Cardiac muscle cell (in vitro differentiated cells and primary cell): ENCODE measurements at regions not wholly inside any gene's neighbourhood (a gene's known extent, or its start where the extent isn't known, plus 50 kb on each side); places are given as distances from the start of the nearest gene placed in this dataset.

Experiments
- DNase-seq, 2 donors: peaks; one replicate each; pipeline versions ENCODE4 v3.0.0 to v3.0.0-alpha.2; 2010 to 2017; ENCODE audit warnings: low read depth in 1 of 2, low spot score in 1 of 2
- H3K27ac ChIP-seq: fragments of 200-600 bp; sonication (generic); 2 replicates; pipeline ENCODE4 v1.5.1; 2016
- H3K27me3 ChIP-seq: fragments of 200-600 bp; sonication (generic); 2 replicates; pipeline ENCODE4 v1.6.0; 2016; ENCODE audit warnings: control low read depth
- H3K36me3 ChIP-seq: fragments of 200-600 bp; sonication (generic); 2 replicates; pipeline ENCODE4 v1.5.1; 2016; ENCODE audit warnings: control low read depth
- H3K4me1 ChIP-seq: fragments of 200-600 bp; sonication (generic); 2 replicates; pipeline ENCODE4 v1.8.1; 2017; ENCODE audit warnings: low read depth, mild to moderate bottlenecking, mixed run types
- H3K4me3 ChIP-seq: fragments of 200-600 bp; sonication (generic); 2 replicates; pipeline ENCODE4 v1.5.1; 2016; ENCODE audit warnings: mild to moderate bottlenecking
- H3K9me3 ChIP-seq: fragments of 200-600 bp; sonication (generic); 2 replicates; pipeline ENCODE4 v1.5.1; 2017; ENCODE audit warnings: low read depth, mild to moderate bottlenecking, control low read depth
- TF ChIP-seq, protein P1 (sequence below): IDR thresholded peaks from 2 replicates; pipeline ENCODE4 v1.5.1; 2012; ENCODE audit warnings: low read depth, mild to moderate bottlenecking, low read length

DNA sequence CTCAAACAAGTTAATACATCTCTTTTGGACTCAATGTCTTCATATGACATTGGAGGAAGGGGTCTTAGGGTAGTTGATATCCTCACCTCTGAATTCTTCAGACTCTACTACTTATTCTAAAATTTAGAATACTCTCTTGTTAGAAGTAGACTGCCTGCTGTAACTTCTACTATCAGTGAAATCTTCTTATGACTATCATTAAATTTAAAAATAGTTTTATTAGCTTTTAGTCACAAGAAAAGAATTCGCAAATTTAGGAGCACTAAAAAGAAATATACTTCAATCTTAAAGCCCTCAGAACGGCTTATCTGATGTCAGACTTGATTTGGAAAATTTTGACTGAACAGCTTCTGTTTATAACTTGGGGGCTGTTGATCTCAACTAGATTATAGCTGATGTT, 67.1 kb upstream of the TTC14 start:
- Histone ChIP-seq H3K4me3 (no peak overlapping the region), H3K27ac (no peak overlapping the region), H3K27me3 (no peaks in the 10 kb centered on the region), H3K36me3 (no peaks in the 10 kb centered on the region), H3K9me3 (no peaks in the 10 kb centered on the region), H3K4me1 (no peaks in the 10 kb centered on the region)
- no peak for DNase-seq
- TF ChIP-seq, protein P1, sequence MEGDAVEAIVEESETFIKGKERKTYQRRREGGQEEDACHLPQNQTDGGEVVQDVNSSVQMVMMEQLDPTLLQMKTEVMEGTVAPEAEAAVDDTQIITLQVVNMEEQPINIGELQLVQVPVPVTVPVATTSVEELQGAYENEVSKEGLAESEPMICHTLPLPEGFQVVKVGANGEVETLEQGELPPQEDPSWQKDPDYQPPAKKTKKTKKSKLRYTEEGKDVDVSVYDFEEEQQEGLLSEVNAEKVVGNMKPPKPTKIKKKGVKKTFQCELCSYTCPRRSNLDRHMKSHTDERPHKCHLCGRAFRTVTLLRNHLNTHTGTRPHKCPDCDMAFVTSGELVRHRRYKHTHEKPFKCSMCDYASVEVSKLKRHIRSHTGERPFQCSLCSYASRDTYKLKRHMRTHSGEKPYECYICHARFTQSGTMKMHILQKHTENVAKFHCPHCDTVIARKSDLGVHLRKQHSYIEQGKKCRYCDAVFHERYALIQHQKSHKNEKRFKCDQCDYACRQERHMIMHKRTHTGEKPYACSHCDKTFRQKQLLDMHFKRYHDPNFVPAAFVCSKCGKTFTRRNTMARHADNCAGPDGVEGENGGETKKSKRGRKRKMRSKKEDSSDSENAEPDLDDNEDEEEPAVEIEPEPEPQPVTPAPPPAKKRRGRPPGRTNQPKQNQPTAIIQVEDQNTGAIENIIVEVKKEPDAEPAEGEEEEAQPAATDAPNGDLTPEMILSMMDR = no peak

DNA sequence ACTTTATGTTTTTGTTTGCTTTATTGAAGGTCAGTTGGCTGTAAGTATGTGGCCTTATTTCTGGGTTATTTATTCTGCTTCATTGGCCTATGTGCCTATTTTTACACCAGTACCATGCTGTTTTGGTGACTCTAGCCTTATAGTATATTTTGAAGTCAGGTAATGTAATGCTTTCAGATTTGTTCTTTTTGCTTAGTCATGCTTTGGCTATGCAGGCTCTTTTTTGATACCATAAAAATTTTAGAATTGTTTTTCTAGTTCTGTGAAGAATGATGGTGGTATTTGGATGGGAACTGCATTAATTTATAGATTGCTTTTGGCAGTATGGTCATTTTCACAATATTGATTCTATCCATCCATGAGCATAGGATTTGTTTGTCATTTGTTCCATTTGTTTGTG, 63.5 kb upstream of the TTC14 start:
- H3K27ac ChIP-seq = no peak overlapping the region
- no peak for DNase-seq
- H3K4me3 ChIP-seq = no peak overlapping the region
- no peaks in the 10 kb centered on the region for H3K36me3 ChIP-seq
- H3K4me1 ChIP-seq = no peaks in the 10 kb centered on the region
- TF ChIP-seq, protein P1 = no peak
- H3K27me3 ChIP-seq = no peaks in the 10 kb centered on the region
- no peaks in the 10 kb centered on the region for H3K9me3 ChIP-seq

DNA sequence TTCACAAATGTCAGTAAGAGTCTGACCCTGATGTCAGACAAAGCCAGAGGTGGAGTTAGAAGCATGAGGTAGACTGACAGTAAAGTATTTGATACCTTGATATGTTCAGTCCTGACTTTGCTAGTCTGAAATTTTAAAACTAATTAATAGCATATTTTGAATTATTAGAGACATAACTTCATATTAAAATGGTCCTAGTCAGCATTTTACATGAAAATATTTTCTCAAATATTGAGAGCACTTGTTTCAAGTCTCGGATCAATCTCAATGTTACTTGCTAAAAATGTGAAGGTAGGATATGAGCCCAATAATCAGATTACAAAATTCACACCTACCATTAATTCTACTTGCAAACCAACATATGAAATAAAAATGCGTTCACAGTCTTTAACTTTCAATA, 58.1 kb upstream of the TTC14 start:
- TF ChIP-seq, protein P1 = no peak
- no peak overlapping the region for H3K27ac ChIP-seq
- H3K4me1 ChIP-seq = no peaks in the 10 kb centered on the region
- no peaks in the 10 kb centered on the region for H3K27me3 ChIP-seq
- H3K4me3 ChIP-seq = no peak overlapping the region
- no peaks in the 10 kb centered on the region for H3K36me3 ChIP-seq
- no peak for DNase-seq
- no peaks in the 10 kb centered on the region for H3K9me3 ChIP-seq

GRCh38 chr3:180546863-180547262, 55.1 kb upstream of the TTC14 start:
- no peak overlapping the region for H3K27ac ChIP-seq
- TF ChIP-seq, protein P1 = no peak
- no peaks in the 10 kb centered on the region for H3K36me3 ChIP-seq

GRCh38 chr3:180548050-180548449, 53.9 kb upstream of the TTC14 start:
- Histone ChIP-seq H3K9me3 (no peaks in the 10 kb centered on the region), H3K27me3 (no peaks in the 10 kb centered on the region), H3K4me1 (no peaks in the 10 kb centered on the region), H3K36me3 (no peaks in the 10 kb centered on the region), H3K4me3 (no peak overlapping the region), H3K27ac (no peak overlapping the region)
- no peak for DNase-seq
- TF ChIP-seq, protein P1 = no peak

More at GRCh38 chr3:180546863-180547262, 55.1 kb upstream of the TTC14 start:
- Histone ChIP-seq H3K4me3 (no peak overlapping the region), H3K4me1 (no peaks in the 10 kb centered on the region), H3K9me3 (no peaks in the 10 kb centered on the region), H3K27me3 (no peaks in the 10 kb centered on the region)
- no peak for DNase-seq
